Left renal cortex interstitium (tissue), 4 donors: ENCODE measurements at regions not wholly inside any gene's neighbourhood (a gene's known extent, or its start where the extent isn't known, plus 50 kb on each side); places are given as distances from the start of the nearest gene placed in this dataset.

Experiments used
- DNase-seq, 4 donors: peaks; one replicate each; pipeline ENCODE4 v3.0.0-alpha.2; 2013; ENCODE audit warnings: low read depth in 4 of 4, low spot score in 2 of 4, missing footprints in 1 of 4

DNA sequence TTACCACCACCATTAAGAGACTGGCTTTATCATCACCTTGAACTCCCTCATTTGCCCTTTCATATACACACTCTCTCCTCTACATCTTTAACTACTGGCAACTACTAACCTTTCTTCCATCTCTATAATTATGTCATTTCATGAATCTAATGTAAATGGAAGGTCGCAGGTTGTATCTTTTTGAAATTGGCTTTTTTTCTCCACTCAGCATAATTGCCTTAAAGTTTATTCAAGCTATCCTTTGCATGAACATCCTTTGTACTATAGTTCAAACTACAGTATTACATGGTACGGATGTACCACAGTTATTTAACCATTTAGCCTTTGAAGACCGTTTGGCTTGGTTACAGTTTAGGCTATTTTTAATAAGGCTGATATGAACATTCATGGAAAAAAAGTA is 129.5 kb upstream of the ZNF804A start:
- no peak for DNase-seq

DNA sequence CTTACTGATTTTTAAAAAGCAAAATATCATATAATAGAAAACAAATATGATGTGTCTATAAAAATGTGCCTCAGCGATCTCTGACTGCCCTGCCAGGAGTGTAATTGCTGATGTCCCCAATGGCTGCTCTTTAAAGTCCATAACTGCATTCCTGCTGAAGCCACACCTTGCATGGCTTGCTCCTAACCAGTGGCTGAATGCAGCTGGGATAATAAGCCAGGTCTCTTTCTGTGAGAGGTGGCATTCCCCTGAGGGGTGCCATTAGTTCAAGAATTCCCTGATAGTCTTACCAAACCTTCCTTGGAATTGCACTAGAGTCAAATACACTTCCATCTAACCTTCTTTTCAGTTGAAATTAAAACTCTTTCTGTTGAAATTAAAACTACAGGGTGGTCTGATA is 125.8 kb upstream of the ZNF804A start:
- no peak for DNase-seq

DNA sequence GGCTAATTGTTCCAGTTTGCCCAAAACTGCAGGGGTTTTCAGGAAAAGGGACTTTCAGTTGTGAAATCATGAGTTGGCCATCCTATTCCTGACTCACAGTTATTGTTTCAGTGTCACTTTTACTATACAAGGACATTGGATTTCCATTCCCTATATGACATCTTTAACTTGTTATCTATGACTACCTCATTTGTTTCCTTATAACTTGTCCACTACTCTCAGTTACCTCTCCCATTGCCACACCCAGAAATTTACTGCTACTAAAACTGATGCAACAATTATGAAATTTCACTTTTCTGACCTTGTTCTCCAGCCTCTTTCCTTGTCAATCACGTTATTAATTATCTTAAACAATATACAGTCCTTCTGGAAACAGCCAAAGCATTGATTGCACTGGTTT is 116.5 kb upstream of the ZNF804A start:
- no peak for DNase-seq

DNA sequence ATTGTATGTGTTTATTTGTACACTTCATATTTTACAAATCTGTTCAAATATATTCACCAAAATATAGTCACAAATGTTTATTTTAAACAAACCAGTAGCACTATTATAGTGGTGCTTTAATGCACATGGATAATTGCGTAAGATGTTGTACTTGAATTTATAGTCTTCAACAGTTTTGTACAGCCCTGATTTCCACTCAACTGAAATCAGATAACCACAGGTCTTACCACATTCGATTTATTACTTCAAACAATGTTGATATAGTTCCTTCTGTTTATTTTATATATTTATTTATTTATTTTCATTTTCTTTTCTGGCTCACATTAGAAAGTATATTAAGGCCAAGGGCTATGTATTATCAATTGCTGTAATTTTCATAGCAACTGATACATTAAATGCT is 99.4 kb upstream of the ZNF804A start:
- DNase-seq, result no peak

DNA sequence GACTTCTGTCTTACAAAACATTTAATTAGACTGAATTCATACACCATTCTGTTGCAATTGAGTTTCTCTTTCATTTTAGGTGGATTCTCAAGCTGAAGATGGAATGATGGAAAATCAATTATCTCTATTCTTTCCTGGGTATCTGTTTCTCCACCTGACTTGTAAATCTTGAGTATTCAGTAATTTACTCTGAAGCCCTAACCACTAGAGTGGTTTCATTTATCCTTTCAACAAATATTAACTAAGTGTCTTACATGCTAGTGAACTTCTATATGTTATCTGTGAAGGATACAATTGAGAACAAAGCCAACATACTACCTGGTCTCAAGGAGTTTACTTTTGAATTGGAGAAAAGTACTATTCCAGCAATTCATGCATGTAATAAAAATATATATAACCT is 94.1 kb upstream of the ZNF804A start:
- no peak for DNase-seq

DNA sequence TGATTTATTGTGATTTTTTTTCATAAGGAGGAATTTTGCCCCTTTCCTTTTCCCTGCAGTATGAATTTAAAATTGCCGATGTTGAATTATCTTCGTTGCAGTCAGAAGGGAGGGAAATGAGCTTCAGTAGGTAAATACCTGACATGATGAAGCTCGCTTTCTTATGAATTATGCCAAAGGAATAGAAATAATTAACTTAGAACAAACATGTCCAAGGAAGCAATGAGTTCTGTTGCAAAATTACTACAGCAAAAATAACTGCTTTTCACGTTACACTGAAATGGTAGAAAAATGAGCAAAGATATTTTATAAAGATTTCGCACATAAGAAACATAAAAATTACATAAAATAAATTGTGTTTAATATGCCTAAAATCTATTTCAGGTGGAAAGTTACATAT is 91.1 kb upstream of the ZNF804A start:
- no peak for DNase-seq

DNA sequence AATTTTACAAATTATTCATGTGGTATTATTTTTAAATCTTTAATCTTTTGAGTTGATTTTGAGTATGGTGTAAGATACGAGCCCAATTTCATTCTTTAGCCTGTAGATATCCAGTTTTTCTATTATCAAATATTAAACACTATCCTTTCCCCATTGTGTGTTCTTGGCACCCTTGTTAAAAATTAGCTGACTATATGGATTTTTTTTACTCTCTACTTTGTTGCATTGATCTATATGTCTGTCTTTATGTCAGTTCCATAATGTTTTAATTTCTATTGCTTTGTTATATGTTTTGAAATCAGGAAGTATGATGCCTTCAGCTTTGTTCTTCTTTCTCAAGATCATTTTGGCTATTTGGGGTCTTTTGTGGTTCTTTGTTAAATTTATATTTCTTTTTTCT is 80.9 kb upstream of the ZNF804A start:
- no peak for DNase-seq

DNA sequence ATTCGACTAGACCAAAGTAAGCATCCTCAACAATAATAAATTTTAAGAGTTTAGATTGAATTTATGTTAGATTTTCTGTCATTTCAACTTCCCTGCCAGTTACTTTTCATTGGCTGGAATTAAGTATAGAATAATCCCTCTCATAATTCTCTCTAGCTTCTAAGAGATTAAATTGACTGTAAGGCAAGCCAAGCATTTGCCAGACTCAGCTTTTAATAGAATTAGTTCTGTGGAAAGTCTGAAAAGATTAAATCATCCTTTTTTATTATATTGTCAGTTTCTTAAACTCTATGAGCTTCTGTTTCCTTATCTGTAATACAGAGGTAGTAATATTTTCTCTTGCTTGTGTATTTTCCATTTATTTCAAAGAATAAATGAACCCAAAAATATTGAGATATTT is 77.9 kb upstream of the ZNF804A start:
- no peak for DNase-seq

DNA sequence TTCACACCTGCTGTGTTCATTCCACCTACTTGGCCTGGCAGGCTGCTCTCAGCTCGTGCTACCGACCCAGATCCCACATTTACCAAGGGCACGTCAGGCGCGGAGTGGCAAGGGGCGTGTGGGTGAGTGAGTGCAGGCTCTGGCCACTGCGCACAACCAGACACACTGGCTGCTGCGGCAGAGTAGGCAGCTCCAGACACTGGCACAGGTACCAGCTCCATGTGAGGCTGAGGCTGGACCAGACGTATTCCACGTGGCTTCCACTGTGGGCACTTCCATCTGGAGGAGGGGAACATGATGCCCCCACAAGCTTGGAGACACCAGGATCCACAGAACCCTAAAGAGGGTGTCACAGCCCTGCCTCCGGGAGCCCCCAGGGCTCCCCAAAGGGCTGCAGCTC is 74.6 kb upstream of the ZNF804A start:
- DNase-seq, result no peak

DNA sequence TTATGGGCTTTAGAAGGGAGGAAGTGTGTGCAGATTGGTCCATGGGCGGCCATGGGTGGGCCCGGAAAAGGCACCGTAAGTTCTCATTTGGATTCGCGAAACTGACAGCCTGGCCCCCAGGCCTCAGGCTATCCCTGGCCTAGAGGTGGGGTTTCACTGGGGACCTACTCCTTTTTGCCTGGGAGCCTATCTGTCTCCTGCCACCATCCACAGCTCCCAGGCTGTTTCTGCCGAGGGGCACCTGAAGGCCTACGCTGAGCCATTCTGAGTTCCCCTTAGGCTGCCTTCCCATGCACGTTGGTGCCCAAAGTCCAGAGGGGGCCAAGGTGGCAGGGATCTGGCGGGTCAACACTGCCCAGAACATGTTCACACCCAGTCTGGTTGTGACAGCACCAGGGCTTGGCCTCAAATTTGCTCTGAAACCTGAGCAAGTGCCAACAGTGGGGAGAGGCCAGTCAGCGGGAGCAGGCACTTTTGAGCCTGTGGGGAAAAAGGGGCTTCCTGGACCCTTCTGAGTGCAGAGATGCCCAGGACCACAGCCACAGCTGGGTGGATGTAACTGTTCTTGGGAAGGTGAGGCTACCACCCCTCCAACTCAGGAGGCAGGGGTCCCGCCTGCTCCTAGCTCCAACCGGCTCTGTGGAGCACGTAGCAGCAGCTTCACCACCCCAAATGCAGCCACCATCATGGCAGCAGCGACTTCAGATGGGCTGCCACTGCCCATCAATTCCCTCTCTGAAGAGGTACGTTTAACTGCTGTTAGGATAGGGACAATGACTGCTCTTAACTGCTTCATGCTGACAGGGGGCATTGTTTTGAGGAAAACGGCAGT is 73.6 kb upstream of the ZNF804A start:
- no peak for DNase-seq

DNA sequence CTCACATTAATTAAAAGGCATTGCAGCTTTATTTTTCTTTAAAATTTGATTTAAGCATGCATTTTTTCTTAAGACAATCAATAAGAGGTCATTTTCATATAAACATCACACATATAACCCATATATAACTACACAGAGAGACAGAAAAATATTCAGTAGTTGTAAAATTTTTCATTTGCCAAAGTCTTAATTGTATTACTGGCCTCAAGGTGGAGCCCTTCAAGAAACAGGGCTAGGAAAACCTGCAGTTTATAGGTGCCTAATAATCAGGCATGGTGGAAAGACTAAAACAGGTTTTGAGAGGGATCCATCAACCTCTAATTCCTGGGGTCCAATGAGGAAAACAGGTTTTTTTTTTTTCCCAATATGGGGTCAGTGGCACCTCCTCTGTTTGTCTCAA is 71.3 kb upstream of the ZNF804A start:
- no peak for DNase-seq

DNA sequence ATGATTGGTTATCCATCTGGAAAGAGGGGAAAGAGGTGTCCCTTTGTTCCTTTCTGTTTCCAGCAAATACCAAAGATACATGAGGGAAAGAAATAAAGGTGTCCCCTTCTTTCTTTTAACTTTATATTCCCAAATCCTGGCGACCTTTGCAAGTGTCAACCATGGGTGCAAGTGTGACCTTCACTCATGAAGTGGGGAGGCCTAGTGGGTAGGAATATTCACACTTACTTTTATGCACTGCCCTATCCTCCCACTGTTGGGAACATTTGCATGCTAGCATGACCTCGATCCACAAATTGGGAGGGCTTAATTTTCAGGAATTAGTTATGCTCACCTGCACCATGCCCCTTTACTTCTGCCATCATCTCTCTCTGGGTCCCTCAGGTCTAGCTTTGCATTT is 70.2 kb upstream of the ZNF804A start:
- no peak for DNase-seq

DNA sequence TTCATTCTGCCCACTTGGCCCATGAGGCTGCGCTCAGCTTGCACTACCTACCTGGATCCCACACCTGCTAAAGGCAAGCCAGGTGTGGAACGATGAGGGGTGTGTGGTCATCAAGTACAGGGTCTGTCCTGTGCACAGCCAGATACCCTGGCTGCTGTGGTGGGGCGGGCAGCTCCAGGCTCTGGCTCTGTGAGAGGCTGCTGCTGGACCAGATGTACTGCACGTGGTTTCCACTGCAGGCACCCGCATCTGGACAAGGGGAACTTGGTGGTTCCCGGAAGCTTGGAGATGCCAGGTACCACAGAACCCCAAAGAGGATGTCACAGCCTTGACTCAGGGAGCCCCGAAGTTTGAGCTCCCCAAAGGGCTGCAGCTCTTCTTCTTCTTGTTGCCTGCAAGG is 68.1 kb upstream of the ZNF804A start:
- no peak for DNase-seq

DNA sequence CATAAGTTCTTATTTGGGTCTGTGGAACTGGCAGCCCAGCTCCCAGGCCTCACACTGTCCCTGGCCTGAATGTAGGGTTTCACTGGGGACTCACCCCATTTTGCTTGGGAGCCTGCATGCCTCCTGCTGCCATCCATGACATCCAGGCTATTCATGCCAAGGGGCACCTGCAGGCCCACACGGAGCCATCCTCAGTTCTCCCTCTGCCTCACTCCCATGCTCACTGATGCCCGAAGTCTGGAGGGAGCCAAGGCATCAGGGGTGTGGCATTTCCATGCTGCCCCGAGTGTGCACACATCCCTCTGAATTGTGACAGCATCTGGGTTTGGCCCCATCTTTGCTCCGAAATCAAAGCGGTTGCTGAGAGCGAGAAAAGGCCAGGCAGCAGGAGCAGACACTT is 67.4 kb upstream of the ZNF804A start:
- no peak for DNase-seq

DNA sequence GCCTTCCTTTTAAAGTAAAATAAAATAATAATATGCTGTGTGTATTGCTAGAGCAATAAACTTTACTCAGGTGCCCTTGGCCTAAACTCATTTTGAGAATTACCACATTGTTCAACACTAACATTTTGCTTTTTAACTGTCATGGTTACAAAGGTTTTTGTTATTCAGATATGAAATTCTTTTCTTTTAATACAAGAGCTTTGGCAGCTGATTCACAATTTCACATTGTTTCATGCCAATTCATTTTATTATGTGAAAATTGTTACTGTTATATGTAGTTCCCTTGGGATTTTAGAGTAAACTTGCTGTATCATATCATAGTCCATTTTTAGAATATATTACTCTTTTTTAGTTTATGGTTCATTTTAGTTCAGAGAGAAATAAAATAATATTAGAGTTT is 65.8 kb upstream of the ZNF804A start:
- DNase-seq, result no peak

DNA sequence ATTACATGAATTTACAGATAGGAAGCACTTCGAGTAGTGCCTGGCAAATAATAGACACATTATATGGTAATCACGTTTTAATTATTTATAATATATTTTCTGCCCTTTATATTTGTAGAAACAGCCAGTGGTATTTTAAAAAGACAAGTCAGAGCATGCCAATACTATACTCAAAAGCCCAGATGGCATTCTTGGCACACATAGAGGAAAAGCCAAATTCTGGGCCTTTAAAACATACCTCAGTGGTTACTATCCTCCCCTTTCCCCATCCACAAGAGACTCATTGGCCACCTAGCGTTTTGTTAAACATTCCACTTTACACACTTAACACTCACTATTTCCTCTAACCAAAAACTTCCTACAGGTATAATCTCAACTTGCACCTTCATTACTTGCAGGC is 63.3 kb upstream of the ZNF804A start:
- no peak for DNase-seq

DNA sequence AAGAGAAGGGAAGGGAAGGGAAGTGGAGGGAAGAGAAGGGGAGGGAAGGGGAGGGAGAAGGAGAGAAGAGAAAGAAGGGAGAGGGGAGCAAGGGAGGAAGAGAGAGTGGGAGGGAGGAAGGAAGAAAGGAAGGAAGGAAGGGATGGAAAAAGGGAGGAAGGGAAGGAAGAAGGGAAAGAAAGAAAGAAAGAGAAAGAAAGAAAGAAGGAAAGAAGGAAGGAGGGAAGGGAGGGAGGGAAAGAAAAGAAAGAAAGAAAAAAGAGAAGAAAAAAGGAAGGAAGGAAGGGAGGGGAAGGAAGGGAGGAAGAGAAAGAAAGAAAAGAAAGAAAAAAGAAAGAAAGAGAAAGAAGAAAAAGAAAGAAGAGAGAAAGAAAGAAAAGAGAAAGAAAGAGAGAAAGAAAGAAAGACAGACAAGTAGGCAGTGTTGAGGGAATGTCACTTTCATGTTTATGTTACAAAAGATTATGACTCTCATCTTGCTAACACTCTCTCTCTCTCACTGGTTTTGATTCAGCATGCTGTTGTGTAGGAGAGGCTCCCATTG is 58.0 kb upstream of the ZNF804A start:
- no peak for DNase-seq

DNA sequence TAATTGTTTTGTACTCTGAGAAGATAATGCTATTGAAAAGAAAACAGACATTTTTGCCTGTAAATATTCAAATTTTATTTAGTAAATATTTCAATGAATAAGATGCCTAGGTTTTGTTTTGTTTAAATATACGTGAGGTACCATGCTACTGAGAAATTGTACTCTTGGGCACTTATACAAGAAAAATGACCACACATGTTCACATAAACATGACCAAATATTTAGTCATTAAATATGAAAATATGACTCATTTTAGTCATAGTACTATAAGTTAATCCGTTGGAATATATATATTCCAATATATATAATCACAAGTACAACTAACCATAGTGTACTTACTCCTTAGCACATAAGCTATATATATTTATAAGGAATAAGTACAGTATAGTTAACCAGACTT is 56.7 kb upstream of the ZNF804A start:
- no peak for DNase-seq

DNA sequence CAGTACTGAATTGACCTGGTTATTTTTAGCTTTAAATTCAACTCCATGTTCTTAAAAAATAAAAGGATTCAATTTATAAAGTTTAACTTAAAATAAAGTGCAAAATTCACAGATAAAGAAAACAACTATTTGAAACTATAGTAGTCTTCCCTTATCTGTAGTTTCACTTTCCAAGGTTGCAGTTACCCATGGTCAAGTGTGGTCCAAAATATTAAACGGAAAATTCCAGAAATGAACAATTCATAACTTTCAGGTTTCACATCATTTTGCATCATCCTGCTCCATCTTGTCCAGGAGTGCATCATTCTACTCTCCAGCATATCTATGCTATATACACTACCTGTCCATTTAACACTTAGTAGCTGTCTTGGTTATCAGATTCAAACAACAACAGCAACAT is 54.5 kb upstream of the ZNF804A start:
- no peak for DNase-seq
